ENCODE measurements at regions not wholly inside any gene's neighbourhood (a gene's known extent, or its start where the extent isn't known, plus 50 kb on each side); places are given as distances from the start of the nearest gene placed in this dataset.

DNA sequence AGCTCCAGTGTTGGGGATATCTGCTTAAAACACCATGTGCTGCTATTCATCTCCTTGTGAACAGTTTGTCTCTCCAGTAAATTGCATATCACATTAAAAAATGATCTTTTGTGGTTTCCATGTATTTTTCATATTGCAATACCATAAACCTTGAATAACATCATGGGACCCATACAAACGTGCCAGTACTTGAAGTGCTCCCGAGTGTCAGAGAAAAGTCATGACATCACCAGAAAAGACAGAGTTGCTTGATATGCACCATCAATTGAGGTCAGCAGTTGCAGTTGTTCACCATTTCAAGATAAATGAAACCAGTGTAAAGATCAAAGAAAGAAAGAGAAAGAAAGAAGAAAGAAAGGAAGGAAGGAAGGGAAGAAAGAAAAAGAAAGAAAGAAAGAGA lies 278.6 kb downstream of the ZNF621 start:
- H3K79me2 ChIP-seq (ENCODE audit: insufficient read depth, low read length): no peaks in the 10 kb centered on the region
- Mint-ChIP-seq H3K36me3 (no peaks in the 10 kb centered on the region), H3K9me3 (peaks cover 0 to 6% (median 2%) of the 10 kb centered on the region in 7 donors), H3K4me1 (peaks cover 35% of the 10 kb centered on the region), H3K4me3 (no peak overlapping the region), H3K27me3 (ENCODE audit: low read depth in 3 of 3) (peaks cover 1 to 5% (median 1%) of the 10 kb centered on the region in 3 donors), H3K27ac (no peak overlapping the region)
- no peak overlapping the region for H3K4me3 ChIP-seq (replicated peaks in 1 of 3; ENCODE audit: low read depth in 2 of 3, low read length in 3 of 3)
- H2AFZ ChIP-seq (ENCODE audit: insufficient read depth, low read depth, low read length, poor library complexity, severe bottlenecking): no peak overlapping the region
- intact Hi-C loops (cut with micrococcal nuclease): no loop called here
- H3K9ac ChIP-seq (ENCODE audit: insufficient read depth, low read length, poor library complexity, severe bottlenecking): no peak overlapping the region
- no peaks in the 10 kb centered on the region for H3K27me3 ChIP-seq (ENCODE audit: control insufficient read depth in 2 of 2, insufficient read depth in 2 of 2, low read length in 2 of 2)
- no peaks in the 10 kb centered on the region for H3K36me3 ChIP-seq (replicated peaks in 1 of 2; ENCODE audit: control insufficient read depth in 1 of 2, insufficient read depth in 2 of 2, low read length in 2 of 2)
- H3K4me1 ChIP-seq (ENCODE audit: control insufficient read depth in 1 of 2, insufficient read depth in 2 of 2, low read length in 2 of 2): peaks cover 26 to 33% of the 10 kb centered on the region in 2 donors
- TF ChIP-seq, protein P1, sequence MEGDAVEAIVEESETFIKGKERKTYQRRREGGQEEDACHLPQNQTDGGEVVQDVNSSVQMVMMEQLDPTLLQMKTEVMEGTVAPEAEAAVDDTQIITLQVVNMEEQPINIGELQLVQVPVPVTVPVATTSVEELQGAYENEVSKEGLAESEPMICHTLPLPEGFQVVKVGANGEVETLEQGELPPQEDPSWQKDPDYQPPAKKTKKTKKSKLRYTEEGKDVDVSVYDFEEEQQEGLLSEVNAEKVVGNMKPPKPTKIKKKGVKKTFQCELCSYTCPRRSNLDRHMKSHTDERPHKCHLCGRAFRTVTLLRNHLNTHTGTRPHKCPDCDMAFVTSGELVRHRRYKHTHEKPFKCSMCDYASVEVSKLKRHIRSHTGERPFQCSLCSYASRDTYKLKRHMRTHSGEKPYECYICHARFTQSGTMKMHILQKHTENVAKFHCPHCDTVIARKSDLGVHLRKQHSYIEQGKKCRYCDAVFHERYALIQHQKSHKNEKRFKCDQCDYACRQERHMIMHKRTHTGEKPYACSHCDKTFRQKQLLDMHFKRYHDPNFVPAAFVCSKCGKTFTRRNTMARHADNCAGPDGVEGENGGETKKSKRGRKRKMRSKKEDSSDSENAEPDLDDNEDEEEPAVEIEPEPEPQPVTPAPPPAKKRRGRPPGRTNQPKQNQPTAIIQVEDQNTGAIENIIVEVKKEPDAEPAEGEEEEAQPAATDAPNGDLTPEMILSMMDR (IDR thresholded peaks at IDR 0.05): no peak
- DNase-seq: no peak
- no peaks in the 10 kb centered on the region for H4K20me1 ChIP-seq (ENCODE audit: insufficient read depth, low read length)
- no CpG with 5 or more reads among the region's 2 CpGs for WGBS (ENCODE audit: insufficient coverage)
- no peaks in the 10 kb centered on the region for H3K9me3 ChIP-seq (replicated peaks in 1 of 2; ENCODE audit: control insufficient read depth in 1 of 2, insufficient read depth in 1 of 2, low read length in 2 of 2)
- no peak overlapping the region for H3K27ac ChIP-seq (ENCODE audit: low read depth in 1 of 2, low read length in 2 of 2)
- H3K4me2 ChIP-seq (replicated peaks; ENCODE audit: extremely low read depth, low read length, poor library complexity, severe bottlenecking): no peak overlapping the region

- H3K9ac ChIP-seq (ENCODE audit: insufficient read depth, low read length, poor library complexity, severe bottlenecking): no peak overlapping the region
- no peak overlapping the region for H3K4me3 ChIP-seq (replicated peaks in 1 of 3; ENCODE audit: low read depth in 2 of 3, low read length in 3 of 3)
- Mint-ChIP-seq H3K27ac (no peak overlapping the region), H3K4me3 (no peak overlapping the region), H3K9me3 (peaks cover 4 to 9% (median 8%) of the 10 kb centered on the region in 7 donors), H3K4me1 (peaks cover 13% of the 10 kb centered on the region), H3K36me3 (no peaks in the 10 kb centered on the region), H3K27me3 (ENCODE audit: low read depth in 3 of 3) (peaks cover 0 to 3% (median 0%) of the 10 kb centered on the region in 3 donors)
- no peaks in the 10 kb centered on the region for H3K36me3 ChIP-seq (replicated peaks in 1 of 2; ENCODE audit: control insufficient read depth in 1 of 2, insufficient read depth in 2 of 2, low read length in 2 of 2)
- H3K4me2 ChIP-seq (replicated peaks; ENCODE audit: extremely low read depth, low read length, poor library complexity, severe bottlenecking): no peak overlapping the region
- WGBS (ENCODE audit: insufficient coverage): no CpG with 5 or more reads among the region's 2 CpGs
- H3K4me1 ChIP-seq (ENCODE audit: control insufficient read depth in 1 of 2, insufficient read depth in 2 of 2, low read length in 2 of 2): peaks cover 7 to 11% of the 10 kb centered on the region in 2 donors
- TF ChIP-seq, protein P1 (IDR thresholded peaks at IDR 0.05): no peak
- no peak overlapping the region for H2AFZ ChIP-seq (ENCODE audit: insufficient read depth, low read depth, low read length, poor library complexity, severe bottlenecking)
- H3K27ac ChIP-seq (ENCODE audit: low read depth in 1 of 2, low read length in 2 of 2): no peak overlapping the region
- no peaks in the 10 kb centered on the region for H4K20me1 ChIP-seq (ENCODE audit: insufficient read depth, low read length)
- peaks cover 2 to 3% of the 10 kb centered on the region in 2 donors for H3K9me3 ChIP-seq (replicated peaks in 1 of 2; ENCODE audit: control insufficient read depth in 1 of 2, insufficient read depth in 1 of 2, low read length in 2 of 2)
- DNase-seq: no peak
- intact Hi-C loops (cut with micrococcal nuclease): no loop called here
- H3K27me3 ChIP-seq (ENCODE audit: control insufficient read depth in 2 of 2, insufficient read depth in 2 of 2, low read length in 2 of 2): no peaks in the 10 kb centered on the region
- no peaks in the 10 kb centered on the region for H3K79me2 ChIP-seq (ENCODE audit: insufficient read depth, low read length)
These were observed 280.7 kb downstream of the ZNF621 start for GRCh38 chr3:40805456-40805855.

Measured in CD14-positive monocyte (primary cell).